ENCODE measurements at regions not wholly inside any gene's neighbourhood (a gene's known extent, or its start where the extent isn't known, plus 50 kb on each side); places are given as distances from the start of the nearest gene placed in this dataset.

DNA sequence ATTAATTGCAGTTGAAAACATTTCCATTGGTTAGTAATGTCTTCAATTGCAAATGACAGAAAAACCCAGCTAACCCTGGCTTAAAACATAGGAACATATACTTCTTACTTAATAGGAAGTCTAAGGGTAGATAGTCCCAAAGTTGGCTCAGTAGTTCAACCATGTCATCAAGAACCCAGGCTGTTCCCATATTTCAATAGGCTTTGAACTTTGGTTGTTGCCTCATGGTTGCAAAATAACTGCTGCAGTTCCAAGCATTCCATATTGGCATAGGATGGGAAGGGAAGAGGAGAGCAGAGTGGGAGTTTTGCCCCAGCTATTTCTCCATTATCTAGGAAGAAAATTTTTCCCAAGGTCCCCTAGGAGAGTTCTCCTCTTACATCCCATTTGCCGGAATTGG, 81.4 kb upstream of the EEPD1 start:
- TF ChIP-seq, protein P1, sequence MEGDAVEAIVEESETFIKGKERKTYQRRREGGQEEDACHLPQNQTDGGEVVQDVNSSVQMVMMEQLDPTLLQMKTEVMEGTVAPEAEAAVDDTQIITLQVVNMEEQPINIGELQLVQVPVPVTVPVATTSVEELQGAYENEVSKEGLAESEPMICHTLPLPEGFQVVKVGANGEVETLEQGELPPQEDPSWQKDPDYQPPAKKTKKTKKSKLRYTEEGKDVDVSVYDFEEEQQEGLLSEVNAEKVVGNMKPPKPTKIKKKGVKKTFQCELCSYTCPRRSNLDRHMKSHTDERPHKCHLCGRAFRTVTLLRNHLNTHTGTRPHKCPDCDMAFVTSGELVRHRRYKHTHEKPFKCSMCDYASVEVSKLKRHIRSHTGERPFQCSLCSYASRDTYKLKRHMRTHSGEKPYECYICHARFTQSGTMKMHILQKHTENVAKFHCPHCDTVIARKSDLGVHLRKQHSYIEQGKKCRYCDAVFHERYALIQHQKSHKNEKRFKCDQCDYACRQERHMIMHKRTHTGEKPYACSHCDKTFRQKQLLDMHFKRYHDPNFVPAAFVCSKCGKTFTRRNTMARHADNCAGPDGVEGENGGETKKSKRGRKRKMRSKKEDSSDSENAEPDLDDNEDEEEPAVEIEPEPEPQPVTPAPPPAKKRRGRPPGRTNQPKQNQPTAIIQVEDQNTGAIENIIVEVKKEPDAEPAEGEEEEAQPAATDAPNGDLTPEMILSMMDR (IDR thresholded peaks at IDR 0.05; ENCODE audit: low read depth, low read length, poor library complexity, severe bottlenecking): no peak
- TF ChIP-seq EZH2phosphoT487 (IDR thresholded peaks at IDR 0.05; ENCODE audit: borderline replicate concordance, low read length): no peak

All from DOHH2 (cell line).